GM21390 (cell line): ENCODE measurements at regions not wholly inside any gene's neighbourhood (a gene's known extent, or its start where the extent isn't known, plus 50 kb on each side); places are given as distances from the start of the nearest gene placed in this dataset.

Experiments
- ATAC-seq: cut with Tn5 transposase; IDR thresholded peaks from one replicate; pipeline ENCODE4 v1.9.1; 2021; ENCODE audit not compliant: unreplicated experiment

GRCh38 chr6:78570044-78570443, 297.3 kb upstream of the IRAK1BP1 start:
- ATAC-seq, result no peak

GRCh38 chr6:78577585-78577984, 289.8 kb upstream of the IRAK1BP1 start:
- ATAC-seq, result no peak

GRCh38 chr6:78578430-78578829, 288.9 kb upstream of the IRAK1BP1 start:
- no peak for ATAC-seq

GRCh38 chr6:78580923-78581322, 286.4 kb upstream of the IRAK1BP1 start:
- ATAC-seq, result no peak

GRCh38 chr6:78583079-78583478, 284.3 kb upstream of the IRAK1BP1 start:
- no peak for ATAC-seq

- no peak for ATAC-seq
Measured at GRCh38 chr6:78589436-78589835, 277.9 kb upstream of the IRAK1BP1 start.

GRCh38 chr6:78593898-78594667, 273.3 kb upstream of the IRAK1BP1 start:
- no peak for ATAC-seq

- no peak for ATAC-seq
Measured at GRCh38 chr6:78594668-78595066, 272.7 kb upstream of the IRAK1BP1 start.

- no peak for ATAC-seq
Measured at GRCh38 chr6:78597966-78598365, 269.4 kb upstream of the IRAK1BP1 start.

GRCh38 chr6:78598966-78599365, 268.4 kb upstream of the IRAK1BP1 start:
- ATAC-seq, result no peak

GRCh38 chr6:78599526-78599925, 267.8 kb upstream of the IRAK1BP1 start:
- ATAC-seq, result no peak

- no peak for ATAC-seq
Measured at GRCh38 chr6:78605909-78606446, 261.4 kb upstream of the IRAK1BP1 start.

- ATAC-seq, result no peak
Measured at GRCh38 chr6:78607189-78607588, 260.2 kb upstream of the IRAK1BP1 start.

GRCh38 chr6:78611102-78611620, 256.2 kb upstream of the IRAK1BP1 start:
- ATAC-seq, result no peak

- no peak for ATAC-seq
Measured at GRCh38 chr6:78611886-78612480, 255.4 kb upstream of the IRAK1BP1 start.

- ATAC-seq, result peak; percentile 50
Measured at GRCh38 chr6:78614961-78615360, 252.4 kb upstream of the IRAK1BP1 start.

- ATAC-seq, result peak; percentile 86
Measured at GRCh38 chr6:78615430-78615904, 251.9 kb upstream of the IRAK1BP1 start.

- ATAC-seq, result no peak
Measured at GRCh38 chr6:78618970-78619369, 248.4 kb upstream of the IRAK1BP1 start.

GRCh38 chr6:78623554-78623953, 243.8 kb upstream of the IRAK1BP1 start:
- no peak for ATAC-seq

- no peak for ATAC-seq
Measured at GRCh38 chr6:78629154-78629721, 238.1 kb upstream of the IRAK1BP1 start.

GRCh38 chr6:78629836-78630235, 237.5 kb upstream of the IRAK1BP1 start:
- ATAC-seq, result no peak

- ATAC-seq, result no peak
Measured at GRCh38 chr6:78631976-78632375, 235.4 kb upstream of the IRAK1BP1 start.
